NK-92 treated with Interleukin-12 subunit alpha and Interleukin-12 subunit beta, amount 100 ng/mL, for 24 hours (cell line): ENCODE measurements at regions not wholly inside any gene's neighbourhood (a gene's known extent, or its start where the extent isn't known, plus 50 kb on each side); places are given as distances from the start of the nearest gene placed in this dataset.
"Not testable (repeated sequence)": the region's sequence is repeated elsewhere in the genome, so short reads cannot be mapped to it uniquely, and the experiment has no call there.

ENCODE experiments used
- DNase-seq: peaks from one replicate; lab custom pipeline; 2025; lab: John Stamatoyannopoulos, UW

DNA sequence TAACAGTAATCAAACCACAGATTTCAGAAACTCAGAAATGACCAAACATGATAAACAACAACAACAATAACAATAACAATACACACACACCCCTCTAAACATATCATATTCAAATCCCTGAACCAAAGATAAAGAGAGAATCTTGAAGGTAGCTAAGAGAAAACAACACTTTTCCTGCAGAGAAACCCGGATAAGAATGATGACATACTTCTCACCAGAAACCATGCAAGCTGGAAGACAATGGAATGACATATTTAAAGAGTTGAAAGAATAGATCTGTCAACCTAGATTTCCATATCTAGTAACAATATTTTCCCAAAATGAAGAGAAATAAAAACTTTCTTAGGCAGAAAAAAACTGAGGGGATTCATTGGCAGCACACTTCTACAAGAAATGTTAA lies 138.1 kb downstream of the LIG4 start:
- DNase-seq, result no peak

GRCh38 chr13:108074429-108074828 lies 140.9 kb downstream of the LIG4 start:
- DNase-seq, result not testable (repeated sequence)

- DNase-seq, result no peak
Measured at GRCh38 chr13:108070925-108071324, 144.4 kb downstream of the LIG4 start.

DNA sequence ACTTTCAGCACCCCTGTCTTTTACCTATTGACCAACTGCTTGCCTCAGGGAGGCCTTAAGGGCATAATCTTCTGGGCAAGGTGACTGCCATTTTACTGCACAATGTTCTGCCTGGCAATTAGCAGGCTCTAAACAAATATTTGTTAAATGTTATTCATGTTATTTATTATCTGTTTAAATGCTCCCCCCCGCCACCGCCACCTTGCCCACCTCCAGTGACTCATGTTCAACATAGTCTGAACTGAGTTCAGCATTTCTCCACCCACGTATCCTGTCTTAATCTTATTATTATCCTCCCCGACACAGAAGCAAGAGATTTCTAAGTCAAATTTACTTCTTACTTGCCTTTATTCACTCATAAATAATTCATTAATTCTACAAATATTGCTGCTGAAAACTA lies 144.8 kb downstream of the LIG4 start:
- no peak for DNase-seq

- DNase-seq, result no peak
Measured at GRCh38 chr13:108069521-108070210, 145.7 kb downstream of the LIG4 start.

DNA sequence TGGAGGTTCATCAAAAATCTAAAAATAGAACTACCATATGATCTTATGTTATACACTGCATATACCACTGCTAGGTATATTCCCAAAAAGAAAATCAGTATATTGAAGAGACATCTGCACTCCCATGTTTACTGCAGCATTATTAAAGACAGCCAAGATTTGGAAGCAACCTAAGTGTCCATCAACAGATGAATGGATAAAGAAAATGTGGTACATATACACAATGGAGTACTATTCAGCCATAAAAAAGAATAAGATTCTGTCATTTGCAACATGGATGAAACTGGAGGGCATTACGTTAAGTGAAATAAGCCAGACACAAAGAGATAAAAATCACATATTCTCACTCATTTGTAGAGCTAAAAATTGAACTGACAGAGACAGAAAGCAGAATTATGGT lies 151.0 kb downstream of the LIG4 start:
- DNase-seq, result not testable (repeated sequence)

- DNase-seq, result no peak
Measured at GRCh38 chr13:108060111-108060510, 155.2 kb downstream of the LIG4 start.

DNA sequence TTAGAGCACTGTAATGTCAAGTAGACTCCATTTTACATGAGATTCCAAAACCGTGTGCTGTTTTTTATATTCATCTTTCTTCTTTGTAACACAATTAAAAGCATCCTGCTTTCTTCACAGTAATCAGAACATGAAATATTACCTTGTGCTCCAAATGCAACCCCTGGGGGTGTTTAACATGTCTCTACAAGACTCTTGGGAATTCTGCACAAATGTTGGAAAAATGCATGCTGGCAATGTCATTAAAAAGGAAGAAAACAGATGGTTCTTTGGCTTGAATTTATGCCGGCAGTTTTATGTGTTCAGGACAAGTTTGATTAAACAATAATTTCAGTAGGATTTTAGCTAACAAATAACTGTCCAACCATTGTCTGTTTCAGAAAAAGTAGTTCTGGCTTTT lies 159.1 kb downstream of the LIG4 start:
- no peak for DNase-seq

GRCh38 chr13:108049211-108049610 lies 166.1 kb downstream of the LIG4 start:
- DNase-seq, result no peak

DNA sequence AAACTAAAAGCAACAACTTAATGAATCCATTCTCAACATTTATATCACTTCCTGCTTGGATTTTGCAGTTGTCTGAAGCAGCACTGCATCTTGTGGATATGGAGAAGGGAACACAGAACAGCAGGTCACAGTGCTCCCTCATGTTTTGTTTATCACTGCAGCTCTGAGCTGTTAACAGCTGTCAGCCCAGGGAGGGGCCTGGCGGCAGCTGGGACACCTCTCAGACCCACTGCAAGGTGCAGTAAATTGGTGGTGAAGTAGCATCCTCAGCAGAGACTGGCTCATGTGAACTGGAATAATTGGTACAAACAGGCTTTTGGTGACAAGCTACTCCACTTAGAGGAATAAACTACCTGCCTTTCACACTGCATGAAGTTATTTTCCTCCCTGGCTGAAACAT lies 170.4 kb downstream of the LIG4 start:
- no peak for DNase-seq

DNA sequence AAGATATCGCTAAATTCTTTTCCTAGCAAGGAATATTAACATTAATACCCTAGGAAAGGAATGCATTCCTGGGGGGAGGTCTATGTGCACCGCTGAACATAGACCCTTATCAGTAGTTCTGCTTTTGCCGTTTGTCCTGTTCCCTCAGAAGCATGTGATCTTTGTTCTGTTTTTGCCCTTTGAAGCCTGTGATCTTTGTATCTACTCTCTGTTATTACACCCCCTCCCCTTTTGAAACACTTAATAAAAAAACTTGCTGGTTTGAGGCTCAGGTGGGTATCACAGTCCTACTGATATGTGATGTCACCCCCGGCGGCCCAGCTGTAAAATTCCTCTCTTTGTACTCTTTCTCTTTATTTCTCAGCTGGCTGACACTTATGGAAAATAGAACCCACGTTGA lies 172.5 kb downstream of the LIG4 start:
- DNase-seq, result not testable (repeated sequence)

DNA sequence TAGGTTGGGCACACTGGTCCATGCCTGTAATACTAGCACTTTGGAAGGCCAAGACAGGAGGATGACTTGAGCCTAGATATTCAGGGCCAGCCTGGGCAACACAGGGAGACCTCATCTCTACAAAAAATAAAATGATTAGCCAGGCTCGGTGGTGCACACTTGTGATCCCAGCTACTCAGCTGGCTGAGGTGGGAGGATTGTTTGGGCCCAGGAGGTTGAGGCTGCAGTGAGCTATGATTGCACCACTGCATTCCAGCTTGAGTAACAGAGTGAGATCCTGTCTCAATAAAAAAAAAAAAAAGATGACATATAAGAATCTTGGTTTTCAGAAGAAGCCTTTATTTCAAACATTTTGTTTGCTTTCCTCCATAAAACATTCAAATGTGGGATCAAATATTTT lies 178.0 kb downstream of the LIG4 start:
- no peak for DNase-seq

DNA sequence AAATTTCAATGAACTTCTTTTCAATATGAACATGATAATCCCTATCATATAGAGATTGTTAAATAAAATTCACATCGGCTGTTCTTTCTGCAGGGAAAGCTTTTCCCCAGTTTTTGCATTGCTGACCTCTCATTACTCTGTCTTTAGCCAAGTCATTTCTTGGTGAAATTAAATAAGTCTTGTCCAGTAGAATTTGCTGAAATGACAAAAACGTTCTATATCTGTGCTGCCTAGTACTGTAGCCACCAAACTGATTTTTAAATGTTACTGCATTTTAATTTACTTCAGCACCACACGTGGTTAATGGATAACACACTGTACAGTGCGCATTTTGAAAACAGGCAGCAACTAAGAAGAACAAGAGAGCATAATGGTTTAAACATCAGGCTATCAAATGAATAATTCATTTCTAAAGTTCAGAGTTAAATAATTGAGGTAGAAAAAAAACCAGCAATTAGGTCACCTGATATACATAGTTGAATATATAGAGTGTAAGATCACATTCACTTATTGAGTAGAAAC lies 178.9 kb downstream of the LIG4 start:
- DNase-seq, result no peak

GRCh38 chr13:108034909-108035410 lies 180.4 kb downstream of the LIG4 start:
- DNase-seq, result no peak

DNA sequence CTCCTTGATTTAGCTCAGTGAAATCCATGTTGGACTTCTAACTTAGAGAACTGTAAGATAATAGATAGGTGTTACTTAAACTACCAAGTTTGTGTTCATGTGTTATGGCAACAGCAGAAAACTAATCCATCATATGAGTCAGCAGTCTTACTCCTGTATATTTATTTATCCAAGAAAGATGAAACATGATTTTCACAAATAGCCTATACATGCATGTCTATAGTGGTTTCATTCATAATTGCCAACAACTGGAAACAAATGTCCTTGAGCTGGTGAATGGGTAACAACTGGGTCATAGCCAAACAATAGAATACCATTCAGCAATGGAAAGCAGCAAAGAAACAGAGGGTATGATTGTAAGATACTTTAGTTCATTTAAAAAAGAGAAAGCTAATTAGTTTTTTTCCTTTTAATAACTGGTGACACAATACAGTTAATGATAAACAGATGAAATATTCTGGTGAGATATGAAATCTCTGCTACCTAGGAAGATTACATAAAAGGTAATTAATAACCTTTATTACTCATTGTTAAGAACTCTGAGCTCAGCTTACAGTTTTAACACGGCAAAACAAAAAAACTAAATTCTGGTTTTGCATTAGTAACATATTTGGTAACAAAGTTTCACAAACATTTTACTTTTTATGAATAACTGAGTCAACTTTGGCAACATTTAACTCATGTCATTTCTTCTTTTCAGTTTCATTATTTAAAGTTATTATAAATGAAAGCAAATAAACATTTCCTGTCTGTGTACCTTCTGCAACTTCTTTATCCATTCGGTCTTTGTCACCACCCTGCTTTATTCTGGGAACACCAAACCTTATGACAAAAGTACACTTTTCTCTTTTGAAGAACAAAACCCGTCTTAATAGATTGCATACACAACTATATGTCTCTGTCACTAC lies 181.3 kb downstream of the LIG4 start:
- DNase-seq, result no peak

GRCh38 chr13:108031865-108032264 lies 183.5 kb downstream of the LIG4 start:
- DNase-seq, result no peak

- DNase-seq, result no peak
Measured at GRCh38 chr13:108030769-108031168, 184.6 kb downstream of the LIG4 start.

GRCh38 chr13:108026680-108027410 lies 188.5 kb downstream of the LIG4 start:
- DNase-seq, result no peak

DNA sequence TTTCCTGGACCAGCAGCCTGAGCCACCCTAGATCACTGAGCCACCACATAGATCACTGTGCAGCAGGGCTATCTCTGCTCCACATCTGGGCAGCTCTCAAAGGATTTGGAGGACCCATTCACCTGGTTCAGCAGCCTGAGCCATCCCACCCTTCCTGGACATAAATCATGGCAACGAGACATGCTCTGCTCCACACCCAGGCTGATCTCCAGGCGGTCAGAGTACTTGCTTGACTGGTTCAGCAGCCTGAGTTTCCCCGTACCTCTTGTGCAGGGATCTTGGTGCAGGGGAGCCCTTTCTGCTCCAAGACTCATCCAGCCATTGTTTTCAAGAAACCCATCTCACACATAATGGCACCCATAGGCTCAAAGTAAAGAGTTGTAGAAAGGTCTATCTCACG lies 195.3 kb downstream of the LIG4 start:
- DNase-seq, result no peak

GRCh38 chr13:108018371-108018870 lies 196.9 kb downstream of the LIG4 start:
- DNase-seq, result no peak

DNA sequence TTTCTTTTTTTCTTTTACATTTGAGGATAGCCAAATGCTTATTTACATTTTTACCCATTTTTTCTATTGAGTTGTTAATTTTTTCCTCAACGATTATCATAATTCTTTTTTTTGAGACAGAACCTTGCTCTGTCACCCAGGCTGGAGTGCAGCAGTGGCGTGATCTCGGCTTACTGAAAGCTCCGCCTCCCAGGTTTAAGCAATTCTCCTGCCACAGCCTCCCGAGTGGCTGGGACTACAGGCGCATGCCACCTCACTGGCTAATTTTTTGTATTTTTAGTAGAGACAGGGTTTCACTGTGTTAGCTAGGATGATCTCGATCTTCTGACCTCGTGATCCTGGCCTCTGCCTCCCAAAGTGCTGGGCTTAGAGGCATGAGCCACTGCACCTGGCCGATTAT lies 208.7 kb downstream of the LIG4 start:
- DNase-seq, result no peak

- DNase-seq, result no peak
Measured at GRCh38 chr13:108005231-108005630, 210.1 kb downstream of the LIG4 start.
